ENCODE measurements at regions not wholly inside any gene's neighbourhood (a gene's known extent, or its start where the extent isn't known, plus 50 kb on each side); places are given as distances from the start of the nearest gene placed in this dataset.

DNA sequence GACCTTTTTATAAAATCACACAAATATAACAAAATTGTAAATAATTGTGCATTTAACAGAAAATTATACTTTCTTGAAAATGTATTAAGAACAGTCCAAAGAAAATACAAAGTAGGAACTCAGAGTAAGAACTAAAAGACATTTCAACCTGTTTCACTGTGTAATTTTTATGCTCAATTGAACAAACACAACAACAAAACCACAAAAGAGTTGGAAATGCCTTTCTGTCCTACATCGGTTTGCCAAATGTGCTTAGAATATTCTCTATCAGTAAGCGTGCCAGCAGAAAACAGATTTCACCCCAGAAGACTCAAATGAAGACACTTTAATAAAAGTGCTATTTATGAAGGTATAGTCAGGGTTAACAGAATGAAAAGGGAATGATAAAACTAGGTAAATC lies 592.1 kb downstream of the PRELID2 start:
- no peak for TF ChIP-seq CTCF (IDR thresholded peaks at IDR 0.05)
- Mint-ChIP-seq H3K4me3 (ENCODE audit: unreplicated experiment) (no peak overlapping the region), H3K27ac (ENCODE audit: unreplicated experiment) (no peak overlapping the region), H3K4me1 (ENCODE audit: unreplicated experiment) (peaks cover 62% of the 10 kb centered on the region), H3K36me3 (ENCODE audit: unreplicated experiment) (no peaks in the 10 kb centered on the region), H3K27me3 (ENCODE audit: unreplicated experiment) (no peaks in the 10 kb centered on the region), H3K9me3 (ENCODE audit: unreplicated experiment) (no peaks in the 10 kb centered on the region)
- no peak for DNase-seq (ENCODE audit: extremely low spot score, unreplicated experiment)

DNA sequence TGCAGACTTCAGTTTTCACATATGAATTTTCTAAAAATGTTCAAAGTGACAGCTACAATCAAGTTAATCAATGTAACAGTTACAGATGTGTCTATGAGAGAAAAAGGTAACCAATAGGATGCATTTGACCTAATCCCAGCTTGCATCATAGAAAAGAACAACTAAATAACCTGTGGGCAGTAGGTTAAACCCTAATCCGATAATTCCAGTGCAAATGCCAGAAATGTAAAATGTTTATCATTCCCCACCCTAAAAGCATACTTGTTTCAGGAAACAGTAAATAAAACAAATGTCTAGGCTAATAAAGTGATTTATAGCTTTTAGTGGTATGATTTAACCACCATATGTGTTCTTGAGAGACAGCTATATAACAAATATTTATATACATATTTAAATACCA lies 592.6 kb downstream of the PRELID2 start:
- no peak for TF ChIP-seq CTCF (IDR thresholded peaks at IDR 0.05)
- no peaks in the 10 kb centered on the region for H3K27me3 Mint-ChIP-seq (ENCODE audit: unreplicated experiment)
- no peaks in the 10 kb centered on the region for H3K9me3 Mint-ChIP-seq (ENCODE audit: unreplicated experiment)
- no peak overlapping the region for H3K27ac Mint-ChIP-seq (ENCODE audit: unreplicated experiment)
- peaks cover 62% of the 10 kb centered on the region for H3K4me1 Mint-ChIP-seq (ENCODE audit: unreplicated experiment)
- H3K4me3 Mint-ChIP-seq (ENCODE audit: unreplicated experiment): no peak overlapping the region
- no peaks in the 10 kb centered on the region for H3K36me3 Mint-ChIP-seq (ENCODE audit: unreplicated experiment)
- DNase-seq (ENCODE audit: extremely low spot score, unreplicated experiment): no peak

- Mint-ChIP-seq H3K27ac (ENCODE audit: unreplicated experiment) (no peak overlapping the region), H3K4me3 (ENCODE audit: unreplicated experiment) (no peak overlapping the region), H3K27me3 (ENCODE audit: unreplicated experiment) (no peaks in the 10 kb centered on the region), H3K9me3 (ENCODE audit: unreplicated experiment) (no peaks in the 10 kb centered on the region), H3K36me3 (ENCODE audit: unreplicated experiment) (no peaks in the 10 kb centered on the region), H3K4me1 (ENCODE audit: unreplicated experiment) (peaks cover 44% of the 10 kb centered on the region)
- no peak for DNase-seq (ENCODE audit: extremely low spot score, unreplicated experiment)
- peak; percentile 55 for TF ChIP-seq CTCF (IDR thresholded peaks at IDR 0.05)
Observed at GRCh38 chr5:145237843-145238242, 597.3 kb downstream of the PRELID2 start.

- Mint-ChIP-seq H3K4me3 (ENCODE audit: unreplicated experiment) (no peak overlapping the region), H3K27ac (ENCODE audit: unreplicated experiment) (no peak overlapping the region), H3K9me3 (ENCODE audit: unreplicated experiment) (no peaks in the 10 kb centered on the region), H3K27me3 (ENCODE audit: unreplicated experiment) (no peaks in the 10 kb centered on the region), H3K36me3 (ENCODE audit: unreplicated experiment) (no peaks in the 10 kb centered on the region), H3K4me1 (ENCODE audit: unreplicated experiment) (peaks cover 37% of the 10 kb centered on the region)
- no peak for TF ChIP-seq CTCF (IDR thresholded peaks at IDR 0.05)
- DNase-seq (ENCODE audit: extremely low spot score, unreplicated experiment): no peak
Observed at GRCh38 chr5:145236983-145237382, 598.2 kb downstream of the PRELID2 start.

- H3K27me3 Mint-ChIP-seq (ENCODE audit: unreplicated experiment): no peaks in the 10 kb centered on the region
- no peak overlapping the region for H3K27ac Mint-ChIP-seq (ENCODE audit: unreplicated experiment)
- H3K9me3 Mint-ChIP-seq (ENCODE audit: unreplicated experiment): no peaks in the 10 kb centered on the region
- H3K4me1 Mint-ChIP-seq (ENCODE audit: unreplicated experiment): peaks cover 28% of the 10 kb centered on the region
- H3K4me3 Mint-ChIP-seq (ENCODE audit: unreplicated experiment): no peak overlapping the region
- no peak for TF ChIP-seq CTCF (IDR thresholded peaks at IDR 0.05)
- no peak for DNase-seq (ENCODE audit: extremely low spot score, unreplicated experiment)
- no peaks in the 10 kb centered on the region for H3K36me3 Mint-ChIP-seq (ENCODE audit: unreplicated experiment)
Observed at GRCh38 chr5:145236127-145236526, 599.0 kb downstream of the PRELID2 start.
